K562 (cell line): ENCODE measurements at regions not wholly inside any gene's neighbourhood (a gene's known extent, or its start where the extent isn't known, plus 50 kb on each side); places are given as distances from the start of the nearest gene placed in this dataset.

Experiments
- ATAC-seq: fragments of 200-7000 bp; cut with Tn5 transposase; 3 replicates; pipeline ENCODE4 v1.9.1; 2020; ENCODE audit warnings: moderate library complexity
- BruUV-seq: library from RNA; stranded (reverse); fragments of 400-500 nt; replicated peaks from 2 replicates; lab custom pipeline; 2021; lab: Mats Ljungman, UMichigan
- CTCF ChIA-PET: fragments of 300-600 bp; formaldehyde crosslinking; extraction: SDS; loops from one replicate; lab custom pipeline; 2021; ENCODE audit warnings: low intra/inter-chr PET ratio; lab: Yijun Ruan, JAX
- POLR2A ChIA-PET: fragments of 300-600, 350-650 bp; sonication (Branson Sonifier 250); formaldehyde crosslinking; extraction: SDS; loops from one replicate; lab custom pipeline; 2021; ENCODE audit warnings: antibody characterized with exemption, inconsistent platforms; lab: Yijun Ruan, JAX
- DNase-seq, 4 experiments: peaks; one replicate each; pipeline versions ENCODE4 v3.0.0 to v3.0.0-alpha.2; 2011 to 2018; ENCODE audit warnings: low spot score in 3 of 4, mixed read lengths in 3 of 4; ENCODE audit errors: extremely low read depth in 1 of 4
- FAIRE-seq: peaks from 2 replicates; lab custom pipeline; 2011; peaks lifted over from hg19 to GRCh38; lab: Jason Lieb, UNC
- H2AFZ ChIP-seq: 2 replicates; pipeline ENCODE4 v1.6.0; 2011; ENCODE audit warnings: low read depth, low read length, control low read depth, inconsistent platforms
- H3K27ac ChIP-seq: fragments of 200-600 bp; 3 replicates; pipeline ENCODE4 v1.8.0; 2011; ENCODE audit warnings: low read depth, mild to moderate bottlenecking, control low read depth, inconsistent platforms, low read length, moderate library complexity, mixed read lengths; ENCODE audit errors: extremely low read depth
- H3K27me3 ChIP-seq, 2 experiments: fragments of 300-600 bp in 1 of 2; 2 replicates in 1 of 2; 3 replicates in 1 of 2; pipeline versions ENCODE4 v1.6.0 to v1.8.0; 2011; ENCODE audit warnings: inconsistent platforms in 2 of 2, low read length in 2 of 2, mild to moderate bottlenecking in 1 of 2, mixed read lengths in 1 of 2, moderate library complexity in 1 of 2; ENCODE audit not compliant: control insufficient read depth in 2 of 2, insufficient read depth in 2 of 2
- H3K36me3 ChIP-seq: fragments of 300-600 bp; 3 replicates; pipeline ENCODE4 v1.8.0; 2011; ENCODE audit warnings: mild to moderate bottlenecking, low read length, inconsistent platforms; ENCODE audit not compliant: control insufficient read depth, insufficient read depth
- H3K4me1 ChIP-seq, 2 experiments: fragments of 200-600 bp in 1 of 2; replicated peaks in 1 of 2; 2 replicates in 1 of 2; 3 replicates in 1 of 2; pipeline versions ENCODE4 v1.5.1 to v1.8.0; 2011; ENCODE audit warnings: inconsistent platforms in 2 of 2, low read length in 2 of 2, mild to moderate bottlenecking in 1 of 2, mixed read lengths in 1 of 2, moderate library complexity in 1 of 2; ENCODE audit not compliant: control insufficient read depth in 2 of 2, insufficient read depth in 2 of 2
- H3K4me2 ChIP-seq: 2 replicates; pipeline ENCODE4 v1.6.1; 2011; ENCODE audit warnings: low read length, control low read depth, inconsistent platforms, mixed read lengths; ENCODE audit not compliant: insufficient read depth
- H3K4me3 ChIP-seq: fragments of 200-600 bp; sonication (generic), shearing (Covaris generic); 2 replicates; pipeline ENCODE4 v1.5.1; 2016; ENCODE audit warnings: control low read depth, inconsistent platforms
- H3K79me2 ChIP-seq: fragments of 200-600 bp; 3 replicates; pipeline ENCODE4 v1.8.0; 2011; ENCODE audit warnings: low read length, inconsistent platforms; ENCODE audit not compliant: control insufficient read depth, insufficient read depth
- H3K9ac ChIP-seq, 2 experiments: 2 replicates each; pipeline versions ENCODE4 v1.6.0 to v1.6.1; 2011; ENCODE audit warnings: low read depth in 2 of 2, low read length in 2 of 2, control low read depth in 1 of 2, inconsistent platforms in 1 of 2, mild to moderate bottlenecking in 1 of 2, mixed read lengths in 1 of 2; ENCODE audit not compliant: insufficient read depth in 1 of 2
- H3K9me1 ChIP-seq: one replicate; pipeline ENCODE4 v1.6.0; 2011; ENCODE audit warnings: inconsistent platforms, mild to moderate bottlenecking, low read length, moderate library complexity; ENCODE audit not compliant: control insufficient read depth, insufficient read depth
- H3K9me3 ChIP-seq: replicated peaks from 2 replicates; pipeline ENCODE4 v1.5.1; 2011; ENCODE audit warnings: low read depth, low read length, inconsistent platforms; ENCODE audit not compliant: control insufficient read depth, insufficient read depth
- H4K20me1 ChIP-seq: replicated peaks from 2 replicates; pipeline ENCODE4 v1.6.1; 2011; ENCODE audit warnings: low read length, inconsistent platforms, mixed read lengths; ENCODE audit not compliant: control insufficient read depth, insufficient read depth
- FOXK2 ChIP-seq, 2 experiments: fragments of 450-650 bp; IDR thresholded peaks in 1 of 2; conservative IDR thresholded peaks in 1 of 2; 2 replicates each; pipeline ENCODE4 v1.6.1; 2016; ENCODE audit warnings: low read depth in 2 of 2, mild to moderate bottlenecking in 1 of 2
- FUS ChIP-seq: fragments of 200-400 bp; formaldehyde crosslinking; optimal IDR thresholded peaks from 2 replicates; pipeline ENCODE3; 2017; ENCODE audit warnings: low read depth, low read length
- GABPA ChIP-seq: fragments of 200-800 bp; sonication (Bioruptor generic); conservative IDR thresholded peaks from 2 replicates; pipeline ENCODE4 v1.6.1; 2016; ENCODE audit warnings: low read depth, missing genetic modification characterization, missing compliant biosample characterization
- HIVEP1 ChIP-seq: fragments of 250-450 bp; sonication (Bioruptor Pico); IDR thresholded peaks from 2 replicates; pipeline ENCODE4 v1.4.0; 2020; ENCODE audit warnings: mild to moderate bottlenecking
- MCM7 ChIP-seq, 2 experiments: fragments of 450-650 bp; IDR thresholded peaks; 2 replicates each; pipeline ENCODE4 v1.6.1; 2016 to 2018
- SUPT5H ChIP-seq: fragments of 450-650 bp; IDR thresholded peaks from 2 replicates; pipeline ENCODE4 v1.6.1; 2016
- XRCC3 ChIP-seq: fragments of 450-650 bp; IDR thresholded peaks from 2 replicates; pipeline ENCODE4 v1.6.1; 2017; ENCODE audit warnings: mild to moderate bottlenecking, moderate library complexity
- ZNF184 ChIP-seq: sonication (generic); formaldehyde crosslinking; IDR thresholded peaks from 2 replicates; pipeline ENCODE4 v1.5.0; 2020; ENCODE audit warnings: missing genetic modification reagents
- ZNF507 ChIP-seq: conservative IDR thresholded peaks from 2 replicates; pipeline ENCODE4 v1.6.1; 2017; ENCODE audit warnings: missing genetic modification characterization, missing compliant biosample characterization
- ZNF592 ChIP-seq: fragments of 450-650 bp; IDR thresholded peaks from 2 replicates; pipeline ENCODE4 v1.6.1; 2017; ENCODE audit warnings: antibody characterized with exemption, mild to moderate bottlenecking
- WGBS: fragments of 100-300 bp; shearing (Covaris generic); methylation state at CpG from one replicate; pipeline ENCODE4 v1.1.6; 2016; ENCODE audit warnings: low coverage, mixed read lengths; ENCODE audit not compliant: insufficient coverage; ENCODE audit errors: missing lambda C conversion rate; 5-methylcytosine and 5-hydroxymethylcytosine counted together
- in situ Hi-C: fragments of 300-500 bp; cut with MboI; formaldehyde crosslinking; loops from 4 replicates; pipeline ENCODE4 v1.15.0; 2018; ENCODE audit warnings: inconsistent platforms, mixed read lengths
- intact Hi-C: fragments of 100-400 bp; cut with micrococcal nuclease; formaldehyde crosslinking; loops from 2 replicates; pipeline ENCODE4 v1.14.2; 2022
- TF ChIP-seq, protein P1 (sequence below): sonication (generic); formaldehyde crosslinking; IDR thresholded peaks from 2 replicates; pipeline ENCODE4 v1.8.1; 2023; ENCODE audit warnings: mild to moderate bottlenecking, missing genetic modification reagents, moderate library complexity
- TF ChIP-seq, protein P2 (sequence below): fragments of 450-650 bp; formaldehyde crosslinking; IDR thresholded peaks from 2 replicates; pipeline ENCODE4 v1.4.0; 2022; ENCODE audit warnings: missing genetic modification characterization
- TF ChIP-seq, protein P3 (sequence below): fragments of 450-650 bp; IDR thresholded peaks from 2 replicates; pipeline ENCODE4 v1.6.1; 2018; ENCODE audit warnings: mild to moderate bottlenecking, low read depth; ENCODE audit not compliant: partially characterized antibody

DNA sequence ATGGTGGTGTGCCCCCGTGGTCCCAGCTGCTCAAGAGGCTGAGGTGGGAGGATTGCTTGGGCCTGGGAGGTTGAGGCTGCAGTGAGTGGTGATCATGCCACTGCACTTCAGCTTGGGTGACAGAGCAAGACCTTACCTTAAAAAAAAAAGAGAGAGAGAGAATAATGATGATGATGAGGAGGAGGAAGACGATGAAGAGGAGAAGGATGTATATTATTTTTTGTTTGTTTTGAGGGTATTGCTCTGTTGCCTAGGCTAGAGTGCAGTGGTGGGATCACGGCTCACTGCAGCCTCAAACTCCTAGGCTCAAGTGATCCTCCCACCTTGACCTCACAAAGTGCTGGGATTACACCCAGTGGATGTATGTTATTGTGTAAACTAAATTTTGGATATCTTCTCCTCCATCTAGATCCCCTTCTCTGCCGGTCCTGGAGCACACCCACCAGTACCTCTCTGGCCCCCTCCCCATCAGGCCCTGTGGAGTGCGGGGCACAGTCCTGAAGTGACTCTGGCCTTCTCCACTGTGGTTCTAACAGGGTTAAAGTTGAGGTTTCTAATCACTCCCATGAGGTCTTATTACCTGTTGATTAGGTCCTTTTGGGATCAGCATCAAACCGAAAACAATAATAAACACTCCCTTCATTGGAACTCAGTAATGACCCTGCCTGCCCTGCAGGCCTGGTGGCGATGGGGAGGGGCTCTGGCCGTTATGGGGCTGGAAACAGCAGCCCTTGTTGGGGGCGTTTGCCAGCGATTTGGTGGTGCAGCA, 60.5 kb upstream of the ZFHX3 start:
- intact Hi-C loops: no loop called here
- FAIRE-seq: no peak
- Histone ChIP-seq H3K9me1 (no peaks in the 10 kb centered on the region), H3K27ac (no peak overlapping the region), H4K20me1 (no peaks in the 10 kb centered on the region), H3K4me3 (no peak overlapping the region), H3K4me1 (no peaks in the 10 kb centered on the region), H3K4me2 (no peak overlapping the region), H3K27me3 (peaks cover 0 to 3% of the 10 kb centered on the region in 2 experiments; a peak in 2 of 5 replicates), H3K9ac (no peak overlapping the region), H2AFZ (no peak overlapping the region), H3K79me2 (no peaks in the 10 kb centered on the region), H3K36me3 (no peaks in the 10 kb centered on the region), H3K9me3 (no peaks in the 10 kb centered on the region)
- 0% methylated on average over 10 of the region's 10 CpGs for WGBS
- TF ChIP-seq, protein P1, sequence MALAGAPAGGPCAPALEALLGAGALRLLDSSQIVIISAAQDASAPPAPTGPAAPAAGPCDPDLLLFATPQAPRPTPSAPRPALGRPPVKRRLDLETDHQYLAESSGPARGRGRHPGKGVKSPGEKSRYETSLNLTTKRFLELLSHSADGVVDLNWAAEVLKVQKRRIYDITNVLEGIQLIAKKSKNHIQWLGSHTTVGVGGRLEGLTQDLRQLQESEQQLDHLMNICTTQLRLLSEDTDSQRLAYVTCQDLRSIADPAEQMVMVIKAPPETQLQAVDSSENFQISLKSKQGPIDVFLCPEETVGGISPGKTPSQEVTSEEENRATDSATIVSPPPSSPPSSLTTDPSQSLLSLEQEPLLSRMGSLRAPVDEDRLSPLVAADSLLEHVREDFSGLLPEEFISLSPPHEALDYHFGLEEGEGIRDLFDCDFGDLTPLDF (CRISPR knock-in tag): no peak
- TF ChIP-seq FUS (no peak), GABPA (tag) (no peak), HIVEP1 (CRISPR knock-in tag) (no peak), ZNF507 (tag) (no peak), FOXK2 (conservative IDR thresholded peaks at IDR 0.05 in 1 of 2, IDR thresholded peaks at IDR 0.05 in 1 of 2; ENCODE audit: low read depth in 2 of 2) (no peak), XRCC3 (no peak), ZNF184 (CRISPR knock-in tag) (no peak), SUPT5H (no peak), ZNF592 (no peak), MCM7 (IDR thresholded peaks at IDR 0.05) (no peak)
- TF ChIP-seq, protein P2, sequence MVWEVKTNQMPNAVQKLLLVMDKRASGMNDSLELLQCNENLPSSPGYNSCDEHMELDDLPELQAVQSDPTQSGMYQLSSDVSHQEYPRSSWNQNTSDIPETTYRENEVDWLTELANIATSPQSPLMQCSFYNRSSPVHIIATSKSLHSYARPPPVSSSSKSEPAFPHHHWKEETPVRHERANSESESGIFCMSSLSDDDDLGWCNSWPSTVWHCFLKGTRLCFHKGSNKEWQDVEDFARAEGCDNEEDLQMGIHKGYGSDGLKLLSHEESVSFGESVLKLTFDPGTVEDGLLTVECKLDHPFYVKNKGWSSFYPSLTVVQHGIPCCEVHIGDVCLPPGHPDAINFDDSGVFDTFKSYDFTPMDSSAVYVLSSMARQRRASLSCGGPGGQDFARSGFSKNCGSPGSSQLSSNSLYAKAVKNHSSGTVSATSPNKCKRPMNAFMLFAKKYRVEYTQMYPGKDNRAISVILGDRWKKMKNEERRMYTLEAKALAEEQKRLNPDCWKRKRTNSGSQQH (CRISPR knock-in tag): no peak
- TF ChIP-seq, protein P3, sequence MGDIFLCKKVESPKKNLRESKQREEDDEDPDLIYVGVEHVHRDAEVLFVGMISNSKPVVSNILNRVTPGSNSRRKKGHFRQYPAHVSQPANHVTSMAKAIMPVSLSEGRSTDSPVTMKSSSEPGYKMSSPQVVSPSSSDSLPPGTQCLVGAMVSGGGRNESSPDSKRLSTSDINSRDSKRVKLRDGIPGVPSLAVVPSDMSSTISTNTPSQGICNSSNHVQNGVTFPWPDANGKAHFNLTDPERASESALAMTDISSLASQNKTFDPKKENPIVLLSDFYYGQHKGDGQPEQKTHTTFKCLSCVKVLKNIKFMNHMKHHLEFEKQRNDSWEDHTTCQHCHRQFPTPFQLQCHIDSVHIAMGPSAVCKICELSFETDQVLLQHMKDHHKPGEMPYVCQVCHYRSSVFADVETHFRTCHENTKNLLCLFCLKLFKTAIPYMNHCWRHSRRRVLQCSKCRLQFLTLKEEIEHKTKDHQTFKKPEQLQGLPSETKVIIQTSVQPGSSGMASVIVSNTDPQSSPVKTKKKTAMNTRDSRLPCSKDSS: no peak
- in situ Hi-C loops: no loop called here
- ChIA-PET POLR2A (no interaction called here), CTCF (no interaction called here)
- no peak for ATAC-seq
- no peak for DNase-seq
- no TSS peak for BruUV-seq
